GM18907 (cell line): ENCODE measurements at regions not wholly inside any gene's neighbourhood (a gene's known extent, or its start where the extent isn't known, plus 50 kb on each side); places are given as distances from the start of the nearest gene placed in this dataset.

ENCODE experiments used
- ATAC-seq: cut with Tn5 transposase; IDR thresholded peaks from one replicate; pipeline ENCODE4 v1.9.1; 2021; ENCODE audit warnings: mild to moderate bottlenecking, moderate library complexity; ENCODE audit not compliant: unreplicated experiment

DNA sequence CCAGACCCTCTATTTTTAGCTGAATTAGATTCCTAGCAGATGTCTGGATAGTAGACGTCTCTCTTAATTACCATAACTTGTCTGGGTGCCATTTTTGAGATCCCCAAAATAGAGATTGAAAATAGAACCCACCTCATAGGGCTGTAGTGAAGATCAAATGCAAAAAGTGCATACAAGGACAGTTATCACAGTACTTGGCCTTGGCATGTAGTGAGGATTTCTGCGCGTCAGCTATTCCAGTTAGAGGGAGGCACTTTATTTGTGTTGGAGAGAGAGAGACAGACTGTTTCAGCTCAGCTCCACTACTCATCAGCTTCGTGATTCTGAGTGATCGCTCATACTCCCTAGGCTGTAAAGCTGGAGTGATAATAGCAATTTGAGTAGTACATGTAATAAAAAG lies 59.6 kb upstream of the CDH13 start:
- no peak for ATAC-seq

DNA sequence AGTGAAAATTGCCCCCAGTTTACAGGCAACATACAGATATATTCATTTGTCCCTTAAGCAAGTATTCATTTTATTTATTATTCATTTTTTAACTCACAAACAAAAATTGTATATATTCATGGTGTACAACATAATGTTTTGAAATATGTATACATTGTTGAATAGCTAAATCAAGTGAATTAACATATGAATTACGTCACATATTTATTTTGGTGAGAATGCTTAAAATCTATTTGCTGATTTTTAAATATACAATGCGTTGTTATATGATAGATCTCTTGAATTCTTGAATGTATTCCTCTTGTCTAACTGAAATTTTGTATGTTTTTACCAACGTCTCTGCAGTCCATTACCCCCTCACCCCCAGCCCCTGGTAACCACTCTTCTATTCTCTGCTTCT lies 63.4 kb upstream of the CDH13 start:
- no peak for ATAC-seq

DNA sequence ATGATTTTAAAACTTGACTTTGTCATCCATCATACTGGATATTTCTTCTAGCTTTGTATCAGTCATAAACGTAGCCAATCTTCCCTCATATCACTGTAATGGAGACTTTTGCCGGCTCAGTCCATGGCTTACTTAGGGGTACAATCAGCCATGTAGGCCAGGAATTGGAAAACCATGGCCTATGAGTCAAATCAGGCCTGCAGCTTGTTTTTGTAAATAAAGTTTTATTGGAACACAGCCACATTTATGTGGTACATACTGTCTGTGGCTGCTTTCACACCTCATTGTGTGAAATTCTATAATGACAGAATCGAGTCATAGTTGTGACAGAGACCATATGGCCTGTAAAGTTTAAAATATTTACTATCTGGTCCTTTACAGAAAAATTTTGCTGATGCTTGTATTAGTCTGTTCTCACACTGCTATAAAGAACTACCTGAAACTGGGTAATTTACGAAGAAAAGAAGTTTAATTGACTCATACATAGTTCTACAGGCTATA lies 64.5 kb upstream of the CDH13 start:
- ATAC-seq, result no peak

GRCh38 chr16:82560805-82561325 lies 65.9 kb upstream of the CDH13 start:
- no peak for ATAC-seq

- ATAC-seq, result no peak
Observed at GRCh38 chr16:82544378-82545160, 82.2 kb upstream of the CDH13 start.

- no peak for ATAC-seq
Observed at GRCh38 chr16:82542714-82543113, 84.1 kb upstream of the CDH13 start.

- no peak for ATAC-seq
Observed at GRCh38 chr16:82541103-82541502, 85.7 kb upstream of the CDH13 start.

GRCh38 chr16:82535764-82536163 lies 91.0 kb upstream of the CDH13 start:
- no peak for ATAC-seq

DNA sequence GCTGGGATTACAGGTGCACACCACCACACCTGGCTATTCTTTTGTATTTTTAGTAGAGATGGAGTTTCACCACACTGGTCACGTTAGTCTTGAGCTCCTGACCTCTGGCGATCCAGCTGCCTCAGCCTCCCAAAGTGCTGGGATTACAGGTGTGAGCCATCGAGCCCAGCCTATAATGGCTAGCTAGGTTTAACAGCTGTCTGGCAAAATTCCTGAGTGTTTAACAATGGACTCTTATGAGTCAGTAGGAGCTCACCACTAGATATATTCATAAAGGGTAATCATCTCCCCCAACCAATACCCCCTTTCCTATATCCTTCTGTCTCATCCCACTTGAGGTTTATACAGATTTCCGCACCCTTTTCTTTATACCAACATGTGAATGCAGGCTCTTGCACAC lies 91.5 kb upstream of the CDH13 start:
- ATAC-seq, result no peak

- no peak for ATAC-seq
Observed at GRCh38 chr16:82533189-82533588, 93.6 kb upstream of the CDH13 start.

GRCh38 chr16:82530883-82531282 lies 95.9 kb upstream of the CDH13 start:
- no peak for ATAC-seq

GRCh38 chr16:82527101-82527500 lies 99.7 kb upstream of the CDH13 start:
- ATAC-seq, result no peak

DNA sequence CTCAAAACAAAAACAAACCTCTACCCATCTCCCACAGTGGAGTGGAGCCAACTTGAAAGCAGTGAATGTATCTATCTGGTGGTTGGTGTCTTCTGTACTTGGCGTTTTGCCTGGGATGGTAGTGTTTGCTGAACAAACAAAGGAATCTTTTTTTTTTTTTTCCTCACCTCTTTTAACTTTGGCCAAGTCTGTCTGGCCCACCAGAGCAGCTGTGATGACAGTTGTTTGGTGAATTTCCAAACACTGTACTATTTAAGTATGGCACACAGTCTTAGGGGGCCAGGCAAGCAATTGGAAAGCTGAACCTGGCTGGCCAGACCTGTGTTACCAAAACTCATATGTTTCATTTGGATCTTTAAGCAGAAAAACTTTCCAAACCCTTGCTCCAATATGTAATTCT lies 101.8 kb upstream of the CDH13 start:
- ATAC-seq, result no peak

DNA sequence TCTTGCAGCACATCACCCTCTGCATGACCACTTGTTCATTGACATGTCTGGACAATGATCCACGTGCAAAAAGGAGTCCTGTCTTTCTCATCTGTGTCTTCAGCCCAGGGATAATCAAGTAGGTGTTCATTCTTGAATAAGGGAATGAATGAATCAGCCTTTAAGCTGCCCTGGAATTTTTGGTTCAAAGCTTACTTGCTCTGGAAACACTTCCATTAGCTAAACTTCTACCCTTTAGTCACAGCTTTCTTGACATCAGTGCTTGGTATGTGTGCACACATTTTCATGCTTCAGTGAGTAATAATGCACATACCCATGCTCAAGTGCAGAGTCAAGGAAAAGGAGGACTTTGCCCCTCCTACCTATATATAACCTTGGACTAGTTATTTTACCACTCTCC lies 103.0 kb upstream of the CDH13 start:
- no peak for ATAC-seq

- ATAC-seq, result no peak
Observed at GRCh38 chr16:82522026-82522425, 104.7 kb upstream of the CDH13 start.

- no peak for ATAC-seq
Observed at GRCh38 chr16:82518811-82519210, 108.0 kb upstream of the CDH13 start.

DNA sequence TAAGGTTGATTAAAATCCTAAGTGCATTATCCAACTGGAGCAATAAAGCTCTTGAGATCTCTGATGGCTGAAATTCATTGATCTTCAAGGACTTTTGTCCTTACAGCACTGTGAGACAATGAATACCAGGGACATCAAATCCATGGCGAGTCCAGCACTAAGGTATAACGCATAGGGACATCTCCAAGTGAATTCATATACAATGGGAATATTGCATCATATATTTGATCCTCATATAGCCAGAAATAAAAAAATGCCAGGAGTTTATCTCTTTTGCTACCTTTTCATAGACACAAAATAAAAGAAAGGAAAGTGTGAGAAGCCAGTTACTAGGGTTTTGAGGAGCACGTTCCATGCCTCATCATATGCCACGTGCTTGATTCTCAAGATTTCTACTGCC lies 112.5 kb upstream of the CDH13 start:
- ATAC-seq, result no peak

DNA sequence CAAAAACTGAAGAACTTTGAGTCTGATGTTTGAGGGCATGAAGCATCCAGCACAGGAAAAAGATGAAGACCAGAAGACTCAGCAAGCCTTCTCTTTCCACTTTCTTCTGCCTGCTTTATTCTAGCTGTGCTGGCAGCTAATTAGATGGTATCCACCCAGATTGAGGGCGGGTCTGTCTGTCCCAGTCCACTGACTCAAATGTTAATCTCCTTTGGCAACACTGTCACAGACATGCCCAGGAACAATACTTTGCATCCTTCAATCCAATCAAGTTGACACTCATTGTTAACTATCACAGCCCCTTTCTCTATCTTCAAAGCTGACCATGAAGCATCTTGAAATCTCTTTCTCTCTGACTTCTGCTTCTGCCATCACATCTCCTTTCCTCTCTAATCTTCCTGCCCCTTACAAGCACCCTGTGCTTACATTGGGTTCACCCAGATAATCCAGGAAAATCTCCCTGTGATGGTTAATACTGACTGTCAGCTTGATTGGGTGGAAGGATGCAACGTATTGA lies 115.9 kb upstream of the CDH13 start:
- no peak for ATAC-seq

GRCh38 chr16:82509691-82510430 lies 116.9 kb upstream of the CDH13 start:
- ATAC-seq, result no peak

DNA sequence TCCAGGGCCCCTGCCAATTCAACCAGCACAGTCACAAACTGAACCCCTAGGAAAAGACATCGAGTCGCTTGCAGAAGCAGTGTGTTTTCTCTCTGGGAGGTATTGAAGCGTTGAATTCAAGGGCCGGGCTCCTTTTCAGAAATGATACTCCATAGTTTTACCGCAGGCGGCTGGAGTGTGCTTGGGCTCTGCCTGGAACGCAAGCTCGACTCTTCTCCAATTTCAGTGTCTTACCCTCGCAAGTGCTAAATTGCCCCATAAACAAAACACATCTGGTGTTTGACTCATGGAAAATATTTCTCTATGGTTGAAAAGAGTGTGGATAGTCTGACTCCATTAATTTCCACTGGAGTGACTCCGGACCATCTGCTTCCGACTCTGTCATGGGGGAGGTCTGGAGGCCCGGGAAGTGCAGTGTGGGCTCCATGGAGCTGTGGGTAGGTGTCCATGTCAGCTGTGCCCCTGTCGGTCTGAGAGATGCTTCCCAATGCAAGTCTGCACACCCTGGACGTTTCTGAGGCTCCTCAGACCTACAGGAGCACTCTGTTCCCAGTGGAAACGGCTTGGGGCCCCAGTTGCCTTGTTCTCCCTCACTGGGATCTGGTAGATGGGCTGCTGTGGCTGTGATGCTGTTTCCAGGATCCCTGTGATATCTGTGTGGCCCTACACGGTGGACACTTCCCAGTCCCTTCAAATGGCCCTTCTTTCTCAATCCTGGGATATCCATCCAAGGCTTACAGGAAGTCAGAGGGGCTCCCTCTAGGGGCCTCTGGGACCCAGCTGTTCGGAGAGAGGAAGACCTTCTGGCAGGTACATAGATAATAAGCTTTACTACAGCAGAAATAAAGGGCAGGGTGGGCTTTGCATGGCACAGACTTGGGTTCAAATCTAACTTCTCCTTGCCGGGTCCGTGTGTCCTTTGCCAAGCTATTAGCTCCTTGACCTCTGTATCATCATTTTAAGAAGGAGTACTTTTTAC lies 119.8 kb upstream of the CDH13 start:
- no peak for ATAC-seq

DNA sequence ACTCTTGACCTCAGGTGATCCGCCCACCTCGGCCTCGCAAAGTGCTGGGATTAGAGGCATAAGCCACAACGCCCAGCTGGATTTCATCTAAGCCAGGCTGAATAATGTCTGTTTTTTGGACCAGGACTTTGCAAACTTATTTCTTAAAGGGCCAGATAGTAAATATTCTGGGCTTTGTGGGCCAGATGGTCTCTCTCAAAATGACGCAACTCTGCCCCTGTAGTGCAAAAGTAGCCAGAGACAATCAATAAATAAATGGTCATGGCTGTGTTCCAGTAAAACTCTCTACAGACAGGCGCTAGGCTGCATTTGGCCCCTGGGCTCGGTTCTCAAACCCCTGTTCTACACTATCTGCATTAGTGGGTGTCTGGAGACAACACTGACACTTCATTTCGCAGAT lies 121.9 kb upstream of the CDH13 start:
- ATAC-seq, result no peak
